ENCODE measurements at regions not wholly inside any gene's neighbourhood (a gene's known extent, or its start where the extent isn't known, plus 50 kb on each side); places are given as distances from the start of the nearest gene placed in this dataset.

- no peak for DNase-seq
These were observed 201.7 kb downstream of the RAMP3 start for GRCh38 chr7:45359250-45359649.

DNA sequence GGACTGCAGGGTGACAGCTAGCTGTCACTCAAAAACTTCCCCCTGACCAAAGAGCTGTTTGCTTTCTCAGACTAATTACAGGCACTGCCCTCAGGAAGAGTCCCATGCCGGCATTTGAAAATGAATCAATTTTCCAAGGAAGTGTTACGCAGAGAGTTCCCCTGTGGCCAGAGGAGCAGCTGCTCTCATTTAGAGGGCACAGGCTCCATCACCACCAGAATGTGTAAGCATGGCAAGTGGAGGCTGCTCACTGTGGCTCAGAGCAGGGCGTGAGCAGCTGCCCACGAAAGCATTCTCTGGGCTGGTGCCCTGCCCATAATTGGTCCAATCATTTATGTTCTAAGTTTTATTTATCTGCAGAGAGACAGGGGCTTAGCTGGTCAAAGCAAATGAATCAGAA lies 202.2 kb downstream of the RAMP3 start:
- DNase-seq = no peak

DNA sequence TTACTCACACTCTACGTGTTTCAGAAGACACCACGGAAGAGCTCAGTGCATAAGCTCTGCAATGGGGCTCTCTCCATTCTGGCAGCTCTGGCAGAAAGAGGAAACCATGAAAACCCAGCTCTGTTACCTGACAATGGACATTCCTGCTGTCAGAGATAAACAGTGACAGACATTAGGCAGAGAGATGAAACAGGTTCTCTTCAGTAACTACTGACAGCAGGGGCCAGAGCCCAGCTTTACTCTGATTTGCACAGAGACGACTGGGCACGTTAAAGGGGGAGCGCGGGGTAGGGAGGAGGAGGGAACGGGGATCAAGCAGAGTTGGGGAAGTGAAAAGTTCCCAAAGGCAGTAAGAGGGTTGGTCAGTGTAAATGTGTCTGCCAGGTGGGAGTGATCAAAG lies 206.1 kb downstream of the RAMP3 start:
- DNase-seq = no peak

GRCh38 chr7:45365341-45365740 lies 207.8 kb downstream of the RAMP3 start:
- no peak for DNase-seq

GRCh38 chr7:45366475-45366874 lies 207.7 kb upstream of the ADCY1 start:
- no peak for DNase-seq

GRCh38 chr7:45367026-45367425 lies 207.1 kb upstream of the ADCY1 start:
- DNase-seq = no peak

DNA sequence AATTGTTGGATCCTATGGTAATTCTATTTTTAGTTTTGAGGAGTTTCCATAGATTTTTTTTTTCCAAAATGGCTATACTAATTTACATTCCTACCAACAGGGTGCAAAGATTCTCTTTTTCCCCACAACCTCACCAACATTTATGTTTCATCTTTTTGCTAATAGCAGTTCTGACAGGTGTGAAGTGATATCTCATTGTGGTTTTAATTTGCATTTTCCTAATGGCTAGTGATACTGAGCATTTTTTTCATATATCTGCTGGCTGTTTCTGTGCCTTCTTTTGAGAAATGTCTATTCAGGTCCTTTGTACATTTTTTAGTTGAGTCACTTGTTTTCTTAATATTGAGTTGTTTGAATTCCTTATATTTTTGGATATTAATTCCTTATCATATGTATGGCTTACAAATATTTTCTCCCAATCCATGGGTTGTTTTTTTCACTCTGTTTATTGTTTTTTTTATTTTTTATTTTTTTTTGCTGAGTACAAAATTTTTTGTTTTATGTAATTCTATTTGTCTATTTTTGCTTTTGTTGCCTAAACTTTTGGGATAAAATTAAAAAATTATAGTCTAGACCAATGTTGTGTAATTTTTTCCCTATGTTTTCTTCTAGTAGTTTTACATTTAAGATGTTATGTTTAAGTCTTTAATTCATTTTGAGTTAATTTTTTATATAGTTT lies 205.9 kb upstream of the ADCY1 start:
- DNase-seq = no peak

- DNase-seq = no peak
These were observed 189.7 kb upstream of the ADCY1 start for GRCh38 chr7:45384499-45384898.

DNA sequence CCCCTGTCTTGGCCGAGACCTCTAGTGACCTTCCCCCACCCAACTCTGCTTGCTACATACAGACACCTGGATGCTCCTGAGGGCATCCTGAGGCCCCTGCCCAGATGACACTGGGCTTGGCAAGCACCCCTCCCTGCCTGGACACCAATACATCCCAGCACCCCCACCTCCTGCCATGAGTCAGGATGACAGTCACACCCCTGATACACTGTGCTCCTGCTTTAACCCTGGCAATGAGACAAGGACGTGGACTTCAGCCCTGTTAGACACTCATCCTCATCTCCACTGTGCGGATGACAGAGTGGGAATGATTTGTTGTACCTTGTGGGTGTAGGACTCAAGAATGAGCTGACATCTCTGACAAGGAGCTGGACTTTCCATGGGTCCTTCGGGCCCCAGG lies 186.3 kb upstream of the ADCY1 start:
- DNase-seq = no peak

- no peak for DNase-seq
These were observed 184.9 kb upstream of the ADCY1 start for GRCh38 chr7:45389073-45389872.

- no peak for DNase-seq
These were observed 184.0 kb upstream of the ADCY1 start for GRCh38 chr7:45390180-45390579.

DNA sequence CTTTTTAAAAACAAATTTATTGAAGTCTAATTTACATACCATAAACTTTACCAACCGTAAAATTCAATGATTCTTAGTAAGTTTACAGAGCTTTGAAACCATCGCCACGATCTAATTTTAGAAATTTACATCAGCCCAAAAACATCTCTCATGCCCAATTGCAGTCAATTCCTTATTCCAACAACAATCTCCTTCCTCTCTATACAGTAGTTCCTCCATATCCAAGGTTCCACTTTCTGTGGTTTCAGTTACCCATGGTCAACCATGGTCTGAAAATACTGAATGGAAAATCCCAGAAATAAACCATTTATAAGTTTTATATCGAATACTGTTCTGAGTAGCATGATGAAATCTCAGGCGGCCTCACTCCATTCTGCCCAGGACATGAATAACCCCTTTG lies 183.4 kb upstream of the ADCY1 start:
- DNase-seq = no peak

GRCh38 chr7:45391618-45392451 lies 182.3 kb upstream of the ADCY1 start:
- DNase-seq = no peak

GRCh38 chr7:45394117-45394708 lies 180.0 kb upstream of the ADCY1 start:
- no peak for DNase-seq

GRCh38 chr7:45399069-45399468 lies 175.1 kb upstream of the ADCY1 start:
- DNase-seq = no peak

DNA sequence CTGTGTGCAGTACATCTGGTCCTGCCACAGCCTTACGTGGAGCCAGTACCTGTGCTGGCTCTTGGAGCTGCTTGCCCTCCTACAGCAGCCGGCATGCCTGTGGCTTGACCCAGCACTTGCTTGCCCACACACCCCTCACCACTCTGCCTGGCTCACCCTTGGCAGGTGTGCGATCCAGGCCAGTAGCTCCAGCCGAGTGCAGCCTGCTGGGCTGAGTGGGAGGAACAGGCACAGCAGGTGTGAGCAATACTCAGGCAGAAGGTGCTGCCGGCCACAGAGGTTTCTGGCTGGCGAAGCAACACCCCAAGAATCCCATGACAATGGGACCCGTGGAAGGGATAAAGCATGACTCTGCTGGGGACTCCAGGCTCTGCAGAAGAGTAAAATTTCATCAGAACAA lies 173.5 kb upstream of the ADCY1 start:
- no peak for DNase-seq

GRCh38 chr7:45401155-45401554 lies 173.0 kb upstream of the ADCY1 start:
- DNase-seq = no peak

GRCh38 chr7:45401851-45402250 lies 172.3 kb upstream of the ADCY1 start:
- DNase-seq = no peak

- no peak for DNase-seq
These were observed 171.5 kb upstream of the ADCY1 start for GRCh38 chr7:45402480-45403218.

- no peak for DNase-seq
These were observed 169.5 kb upstream of the ADCY1 start for GRCh38 chr7:45404622-45405021.

- DNase-seq = no peak
These were observed 166.3 kb upstream of the ADCY1 start for GRCh38 chr7:45407730-45408408.

- no peak for DNase-seq
These were observed 165.8 kb upstream of the ADCY1 start for GRCh38 chr7:45408409-45408737.
